ENCODE measurements at regions not wholly inside any gene's neighbourhood (a gene's known extent, or its start where the extent isn't known, plus 50 kb on each side); places are given as distances from the start of the nearest gene placed in this dataset.
"Not testable (repeated sequence)": the region's sequence is repeated elsewhere in the genome, so short reads cannot be mapped to it uniquely, and the experiment has no call there.

DNA sequence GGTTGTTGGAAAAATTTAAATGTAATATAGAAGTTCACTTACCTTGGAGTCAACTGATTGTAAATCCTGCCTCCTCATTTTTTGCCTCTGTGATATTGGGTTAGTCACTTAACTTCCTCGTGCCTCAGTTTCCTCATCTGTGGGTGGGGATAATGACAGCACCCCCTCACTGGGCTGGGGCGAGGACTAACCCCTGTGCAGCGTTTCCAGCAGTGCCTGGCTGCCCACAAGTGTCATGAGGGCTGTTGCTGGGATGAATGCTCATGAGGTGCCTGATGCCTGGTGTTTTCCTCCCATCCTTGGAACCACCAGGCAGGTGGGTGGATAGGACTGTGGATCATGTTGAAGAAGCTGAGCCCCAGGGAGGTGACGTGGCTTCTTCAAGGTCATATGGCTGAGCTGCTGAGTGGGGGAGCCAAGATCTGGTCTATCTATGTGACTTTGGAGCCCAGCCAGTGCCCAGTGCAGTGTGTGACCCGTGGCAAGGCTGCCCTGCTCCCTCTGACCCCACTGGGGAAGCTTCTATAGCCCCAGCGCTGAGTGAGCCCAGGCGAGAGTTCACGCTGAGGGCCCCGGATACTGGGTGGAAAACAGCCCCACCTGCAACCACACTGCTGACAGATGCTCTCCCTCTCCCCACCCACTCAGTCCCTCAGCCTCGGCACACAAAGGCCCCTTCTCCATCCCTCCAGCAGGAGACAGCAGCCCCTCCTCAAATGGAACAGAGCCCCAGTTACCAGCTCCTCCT is 446.0 kb downstream of the PTPRU start:
- no peak for DNase-seq

DNA sequence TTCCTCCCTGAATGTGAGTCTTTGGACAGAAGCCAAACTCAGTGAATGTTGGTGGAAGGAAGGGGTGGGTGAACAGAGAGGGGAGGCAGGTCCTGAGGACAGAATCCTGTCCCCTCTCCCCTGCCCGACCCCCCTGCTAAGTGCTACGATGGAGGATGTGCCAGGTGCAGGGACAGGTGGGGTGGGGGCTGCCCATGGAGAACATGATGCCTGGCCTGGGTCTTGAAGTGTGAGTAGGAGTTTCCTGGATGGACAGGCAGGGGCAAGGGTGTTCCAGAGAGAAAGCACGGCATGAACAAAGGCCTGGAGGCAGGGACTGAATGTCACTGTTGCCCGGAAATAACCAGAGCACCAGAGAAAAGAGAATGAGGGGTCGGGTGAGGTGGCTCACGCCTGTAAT is 445.1 kb downstream of the PTPRU start:
- not testable (repeated sequence) for DNase-seq

DNA sequence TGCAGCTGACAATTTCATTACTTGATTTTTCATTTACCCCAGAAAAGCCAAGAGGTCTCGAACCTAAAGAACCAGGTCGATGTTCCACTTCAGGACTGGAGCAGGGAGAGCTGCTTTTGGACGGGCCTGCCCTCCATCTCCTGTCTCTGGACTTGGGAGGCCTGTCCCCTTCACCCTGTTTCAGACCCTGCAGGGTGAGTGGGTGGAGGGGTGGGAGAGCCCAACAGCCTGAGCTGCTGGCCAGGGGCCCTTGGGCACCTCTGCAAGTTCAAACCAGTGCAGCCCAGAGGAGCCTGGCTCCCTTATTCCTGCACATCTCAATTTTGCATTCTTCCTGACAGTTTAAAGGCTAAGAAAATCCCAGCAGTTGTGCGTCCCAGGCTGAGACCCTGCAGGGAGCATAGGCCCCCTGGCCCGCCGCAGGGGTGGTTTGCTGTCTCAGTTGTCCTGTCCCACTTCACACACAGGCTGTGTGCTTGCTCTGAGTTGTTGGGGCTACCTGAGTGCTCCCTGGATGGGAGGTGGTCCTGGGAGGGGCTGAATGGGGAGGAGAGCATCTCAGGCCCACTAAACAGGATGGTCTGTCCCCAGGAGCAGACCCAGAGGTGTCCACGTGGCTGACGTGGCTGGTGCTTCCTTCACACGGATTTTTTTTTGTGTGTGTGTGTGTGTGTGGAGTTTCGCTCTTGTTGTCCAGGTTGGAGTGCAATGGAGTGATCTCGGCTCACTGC is 443.7 kb downstream of the PTPRU start:
- no peak for DNase-seq

DNA sequence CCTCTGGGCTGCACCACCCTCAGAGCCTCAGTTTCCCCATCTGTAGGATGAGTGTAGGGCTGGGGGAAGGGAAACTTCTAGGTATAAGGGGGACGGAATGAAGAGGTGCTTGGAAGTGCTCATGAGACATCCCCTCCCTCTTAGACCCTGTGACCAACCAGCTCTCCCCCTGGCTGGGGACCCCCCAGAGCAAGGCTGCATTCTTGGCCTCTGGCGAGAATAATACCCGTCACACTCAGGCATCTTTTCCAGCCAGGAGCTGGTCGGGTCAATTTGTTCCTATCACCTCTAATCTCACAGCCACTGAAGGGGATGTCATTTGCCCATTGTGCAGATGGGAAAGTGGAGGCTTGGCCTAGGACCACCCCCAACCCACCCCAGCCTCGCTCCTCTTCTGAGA is 443.0 kb downstream of the PTPRU start:
- DNase-seq = no peak

DNA sequence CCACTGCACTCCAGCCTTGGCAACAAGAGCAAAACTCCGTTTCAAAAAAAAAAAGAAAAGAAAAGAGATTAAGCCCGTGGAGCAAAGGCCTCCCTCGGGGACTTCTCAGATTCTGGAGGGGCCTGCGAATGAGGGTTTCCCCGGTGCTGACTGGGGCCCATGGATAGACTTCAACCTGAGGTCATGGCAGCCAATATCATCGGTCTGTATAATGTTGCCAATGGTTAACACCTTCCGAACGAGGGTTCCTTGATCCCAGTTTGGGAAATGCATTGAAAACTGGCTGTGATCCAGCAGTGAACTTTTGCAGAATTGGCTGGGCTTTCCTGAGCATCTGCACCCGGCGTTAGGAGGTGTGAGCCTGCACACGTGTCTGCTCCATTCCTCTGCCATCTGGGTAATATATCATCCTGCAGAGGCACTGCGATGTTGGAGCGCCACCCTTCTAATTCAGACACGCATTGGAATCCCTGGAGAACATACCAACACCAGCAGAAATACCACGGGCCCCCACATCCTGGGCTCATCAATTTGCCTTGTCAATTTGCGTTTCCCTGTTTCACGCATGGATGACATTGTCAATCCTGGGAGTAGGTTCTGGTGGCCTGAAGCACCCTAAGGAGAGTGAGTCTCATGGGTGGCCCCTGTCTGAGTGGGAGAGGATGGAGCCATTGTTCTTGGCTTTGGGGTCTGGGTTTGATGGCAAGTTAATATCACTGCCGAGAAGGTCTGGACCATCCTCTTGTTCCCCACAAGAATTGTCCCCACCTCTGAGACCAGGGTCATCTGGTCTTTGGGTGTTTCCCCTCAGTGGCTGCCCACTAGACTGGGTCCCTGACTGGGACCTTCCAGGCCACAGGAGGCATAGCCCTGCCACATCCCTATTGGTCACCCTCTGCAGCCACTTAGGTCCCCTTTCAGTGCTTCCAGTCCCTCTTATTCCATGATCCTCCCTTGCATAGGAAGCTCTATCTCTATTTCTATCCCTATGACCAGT is 441.0 kb downstream of the PTPRU start:
- DNase-seq = no peak

DNA sequence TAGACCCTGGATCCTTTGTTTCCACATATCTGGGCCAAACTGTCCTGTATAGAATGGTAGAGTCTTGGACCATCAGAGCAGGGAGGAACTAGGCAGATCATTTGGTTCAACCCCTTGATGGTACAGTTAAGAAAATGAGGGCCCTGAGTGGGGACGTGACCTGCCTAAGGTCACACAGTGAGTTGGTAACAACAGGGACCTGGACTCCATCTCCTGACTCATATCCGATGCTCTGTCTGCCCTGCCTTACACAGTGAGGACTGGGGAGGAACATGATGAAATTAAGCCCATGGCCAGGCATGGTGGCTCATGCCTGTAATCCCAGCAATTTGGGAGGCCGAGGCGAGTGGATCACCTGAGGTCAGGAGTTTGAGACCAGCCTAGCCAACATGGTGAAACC is 440.2 kb downstream of the PTPRU start:
- no peak for DNase-seq

DNA sequence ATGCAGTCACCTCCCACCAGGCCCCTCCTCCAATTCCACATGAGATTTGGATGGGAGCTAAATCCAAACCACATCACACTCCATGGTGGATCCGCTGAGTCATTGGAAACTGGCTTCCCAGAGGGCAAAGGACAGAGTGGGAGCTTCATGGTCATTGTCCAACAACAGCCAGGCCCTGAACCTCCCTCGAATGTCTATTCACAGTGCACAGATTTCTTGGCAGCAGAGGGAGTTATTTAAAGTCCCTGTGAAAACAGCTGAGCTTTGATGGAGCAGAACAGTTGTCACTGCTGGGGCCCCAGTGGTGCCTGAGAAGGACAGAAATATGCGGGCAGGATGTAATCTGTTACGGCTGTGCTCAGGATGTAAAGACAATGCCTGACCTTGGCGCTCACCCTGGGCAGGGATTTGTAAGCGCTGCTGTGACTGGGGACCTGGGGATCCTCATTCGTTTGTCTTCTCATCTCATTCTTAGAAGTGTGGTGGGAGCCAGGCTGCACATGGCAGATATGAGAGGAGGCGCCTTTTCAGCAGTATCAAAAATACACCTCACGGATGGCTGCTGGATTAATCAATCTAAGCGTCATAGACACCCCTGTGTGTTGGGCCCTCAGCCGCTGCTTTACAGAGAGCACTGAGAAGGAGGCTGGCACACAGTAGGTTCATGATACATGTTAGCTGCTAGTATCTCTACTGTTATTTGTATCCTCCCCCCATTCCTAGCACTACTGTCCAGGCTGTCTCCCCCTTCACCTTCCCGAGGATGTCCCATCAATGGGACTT is 439.4 kb downstream of the PTPRU start:
- no peak for DNase-seq

DNA sequence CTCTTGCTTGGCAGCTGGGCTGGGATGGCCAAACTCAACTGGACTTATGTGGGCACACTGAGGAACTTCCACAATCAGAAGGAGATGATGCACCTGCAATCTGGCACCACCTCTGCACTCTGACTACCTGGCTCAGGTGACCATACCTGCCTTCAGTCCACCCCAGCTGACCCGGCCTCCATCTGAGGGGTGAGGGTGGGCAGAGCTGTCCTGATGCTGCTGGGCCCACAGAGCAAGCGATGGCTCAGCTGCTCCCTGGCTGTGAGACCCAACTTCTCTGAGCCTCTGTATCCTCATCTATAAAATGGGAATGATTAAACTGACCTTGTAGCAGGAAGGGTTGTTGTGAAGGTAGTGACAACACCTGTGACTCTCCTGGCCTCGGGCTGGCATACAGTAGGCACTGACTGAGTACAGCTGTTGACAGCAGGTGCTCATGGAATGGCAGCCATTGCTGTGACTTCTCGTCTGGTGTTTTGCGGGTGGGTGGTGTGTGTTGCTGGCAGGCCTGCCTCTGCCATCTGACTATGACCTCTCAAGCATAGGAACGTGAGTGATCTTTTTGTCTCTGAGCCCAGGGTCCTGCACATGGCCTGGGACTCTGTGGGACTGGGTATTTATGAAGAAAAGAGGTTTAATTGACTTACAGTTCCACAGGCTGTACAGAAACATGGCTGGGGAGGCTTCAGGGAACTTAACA is 438.5 kb downstream of the PTPRU start:
- no peak for DNase-seq

DNA sequence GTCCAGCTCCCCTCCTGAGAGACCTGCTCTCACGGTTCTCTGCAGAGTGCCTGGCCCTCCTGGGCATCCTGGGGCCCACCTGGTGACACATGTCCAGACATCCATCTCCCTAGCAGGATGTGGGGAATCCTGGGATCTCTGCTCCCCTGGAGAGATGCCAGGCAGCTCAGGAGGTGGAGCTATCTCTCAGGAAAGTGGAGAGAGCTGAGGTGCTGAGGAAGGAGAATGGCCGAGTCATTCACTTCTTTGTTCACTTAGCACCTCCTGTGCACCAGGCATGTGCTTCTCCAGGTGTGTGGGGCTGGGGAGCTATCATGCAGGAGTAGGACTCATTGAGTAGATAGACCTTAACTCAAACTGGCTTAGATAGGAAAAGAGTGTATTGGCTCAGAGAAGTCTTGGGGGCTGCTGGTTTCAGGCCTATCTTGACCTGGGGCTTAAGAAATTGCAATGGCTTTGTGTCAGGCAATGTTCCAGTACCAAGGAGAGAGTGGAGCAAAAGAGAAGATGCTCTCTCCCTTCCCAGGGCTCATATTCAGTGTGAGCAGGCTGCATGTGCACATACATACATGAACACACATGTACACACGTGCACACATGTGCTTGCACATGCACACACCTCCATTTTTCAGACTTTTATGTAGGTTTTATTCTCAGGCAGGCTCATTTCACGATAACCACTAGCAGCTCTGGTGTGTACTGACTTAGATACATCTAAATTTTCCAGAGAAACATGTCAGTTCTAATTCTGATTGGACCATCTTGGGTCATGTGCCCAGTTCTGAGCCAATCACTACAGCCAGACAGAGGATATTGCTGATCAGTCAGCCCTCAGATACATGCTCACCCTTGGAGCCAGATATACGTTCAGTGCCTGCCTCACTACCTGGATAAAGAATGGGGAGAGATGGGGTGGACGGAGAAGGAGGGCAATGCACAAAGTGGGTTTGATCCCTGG is 437.6 kb downstream of the PTPRU start:
- no peak for DNase-seq

DNA sequence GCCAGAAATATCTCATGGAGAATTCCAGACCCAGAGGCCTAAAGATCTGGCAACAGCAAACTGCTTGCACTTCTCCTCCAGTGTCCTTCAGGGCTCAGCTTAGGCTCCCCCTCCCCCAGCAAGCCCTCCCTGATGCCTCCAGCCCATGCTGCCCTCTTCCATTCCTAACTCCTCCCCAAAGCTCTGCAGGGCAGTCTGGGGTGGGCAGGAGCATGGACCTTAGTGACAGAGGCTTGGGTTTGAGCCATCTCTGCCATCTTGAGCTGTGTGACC is 436.8 kb downstream of the PTPRU start:
- DNase-seq = no peak

DNA sequence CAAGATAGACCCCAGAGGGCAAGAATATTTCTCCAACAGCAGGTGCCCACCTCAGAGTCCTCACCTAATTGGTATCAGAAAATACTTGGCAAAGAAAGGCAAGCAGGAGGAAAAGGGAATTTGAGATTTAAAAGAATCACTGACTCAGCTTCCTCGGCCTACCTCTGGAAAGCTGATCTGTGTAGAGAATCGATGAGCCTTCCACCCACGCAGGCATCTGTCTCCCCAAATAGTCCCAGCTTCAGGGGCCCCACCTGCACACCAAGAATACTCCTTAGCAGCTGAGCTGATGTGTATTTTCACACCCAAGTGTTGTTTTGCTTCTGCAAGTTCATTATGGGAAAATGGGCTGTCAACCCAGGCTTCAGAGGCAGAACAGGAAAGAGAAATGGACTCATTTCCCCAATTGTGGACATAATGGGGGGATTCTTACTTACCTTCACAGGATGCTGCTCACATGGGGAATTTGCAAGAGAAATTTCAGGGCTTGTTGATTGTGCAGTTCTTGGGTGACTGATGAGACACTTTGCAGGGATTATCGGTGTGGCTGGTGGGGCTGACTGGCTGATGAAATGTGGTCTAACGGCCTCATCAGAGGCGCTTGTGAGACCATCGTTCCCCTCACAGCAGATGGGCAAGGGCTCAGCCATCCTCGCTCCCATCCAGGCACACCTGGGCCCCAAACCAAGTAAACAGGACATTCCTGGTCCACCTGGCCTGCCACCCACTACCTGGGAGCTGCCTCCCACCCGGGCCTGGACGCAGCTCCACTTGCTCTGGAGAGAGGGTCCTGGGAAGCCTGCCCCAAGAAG is 436.3 kb downstream of the PTPRU start:
- DNase-seq = no peak

DNA sequence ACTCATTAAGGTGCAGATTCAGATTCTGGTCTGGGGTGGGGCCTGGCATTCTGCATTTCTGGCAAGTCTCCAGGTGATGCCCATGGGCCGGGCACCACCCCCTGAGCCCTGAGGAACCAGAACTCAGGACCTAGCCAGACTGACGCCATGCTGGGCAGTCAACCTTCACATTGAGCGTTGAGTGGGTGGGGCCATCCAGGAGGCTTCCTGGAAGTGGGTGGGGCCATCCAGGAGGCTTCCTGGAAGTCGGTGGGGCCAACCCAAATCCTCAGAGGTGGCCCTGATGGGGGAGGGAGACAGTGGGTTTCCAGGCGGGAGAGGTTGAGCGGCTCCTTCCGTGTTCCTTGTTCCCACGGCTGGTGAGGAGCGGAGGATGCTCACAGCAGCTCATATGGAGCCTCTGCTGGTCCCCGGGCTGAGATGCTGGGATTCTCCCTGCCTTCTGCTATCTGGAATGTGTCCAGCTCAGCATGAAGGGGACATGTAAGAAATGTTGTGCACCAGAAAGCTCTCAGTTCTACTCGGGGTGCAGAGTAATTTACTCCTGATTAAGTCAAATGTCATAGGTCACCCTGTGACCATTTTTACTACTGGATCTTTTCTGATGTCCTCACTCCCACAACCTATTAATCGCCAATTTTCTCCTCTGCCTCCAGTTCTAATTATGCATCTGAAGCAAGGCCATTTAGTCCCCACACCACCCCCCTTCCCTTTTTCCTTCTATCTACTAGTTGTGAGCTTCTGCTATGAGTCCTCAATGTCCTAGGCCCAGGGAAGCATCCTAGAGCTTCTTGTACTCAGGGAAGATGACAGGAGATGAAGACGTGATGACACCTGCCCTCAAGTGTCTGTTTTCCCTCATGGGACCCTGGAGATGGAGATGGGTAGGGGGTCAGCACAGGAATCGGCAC is 435.4 kb downstream of the PTPRU start:
- DNase-seq = no peak

DNA sequence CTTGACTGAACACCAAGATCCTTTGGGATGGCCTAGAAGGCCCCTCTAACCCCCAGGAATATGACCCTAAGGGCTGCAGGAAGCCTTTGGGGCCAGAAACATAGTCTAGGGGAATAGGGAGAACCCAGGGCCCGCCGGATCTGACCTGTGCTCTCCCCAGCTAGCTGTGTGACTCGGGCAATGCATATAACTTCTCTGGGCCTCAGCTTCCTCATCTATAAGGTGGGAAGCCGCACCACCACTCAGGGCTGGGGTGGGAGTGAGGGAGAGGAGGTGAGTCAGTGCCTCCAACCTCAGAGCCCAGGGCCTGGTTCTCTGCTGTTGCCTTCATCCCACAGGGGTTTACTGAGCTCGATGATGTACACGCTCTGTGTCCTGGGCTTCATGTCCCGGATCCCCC is 434.4 kb downstream of the PTPRU start:
- DNase-seq = no peak

DNA sequence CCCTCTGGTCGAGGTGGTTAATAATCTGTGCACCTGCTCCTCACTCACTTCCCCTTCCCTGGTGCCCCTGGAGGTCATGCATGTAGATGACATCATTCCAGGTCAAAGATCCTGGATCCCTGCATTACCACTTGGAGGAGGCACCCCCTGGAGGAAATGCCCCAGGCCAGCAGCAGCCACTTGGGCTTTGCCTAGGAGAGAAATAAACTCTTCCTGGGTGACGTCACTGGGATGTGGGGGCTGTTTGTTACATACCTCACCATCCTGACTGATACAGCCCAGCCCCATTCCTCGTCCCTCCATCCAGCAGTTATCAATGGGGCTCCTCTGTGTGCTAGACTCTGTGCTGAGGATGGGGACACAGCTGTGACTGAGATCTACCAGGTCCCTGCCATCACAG is 433.6 kb downstream of the PTPRU start:
- no peak for DNase-seq

DNA sequence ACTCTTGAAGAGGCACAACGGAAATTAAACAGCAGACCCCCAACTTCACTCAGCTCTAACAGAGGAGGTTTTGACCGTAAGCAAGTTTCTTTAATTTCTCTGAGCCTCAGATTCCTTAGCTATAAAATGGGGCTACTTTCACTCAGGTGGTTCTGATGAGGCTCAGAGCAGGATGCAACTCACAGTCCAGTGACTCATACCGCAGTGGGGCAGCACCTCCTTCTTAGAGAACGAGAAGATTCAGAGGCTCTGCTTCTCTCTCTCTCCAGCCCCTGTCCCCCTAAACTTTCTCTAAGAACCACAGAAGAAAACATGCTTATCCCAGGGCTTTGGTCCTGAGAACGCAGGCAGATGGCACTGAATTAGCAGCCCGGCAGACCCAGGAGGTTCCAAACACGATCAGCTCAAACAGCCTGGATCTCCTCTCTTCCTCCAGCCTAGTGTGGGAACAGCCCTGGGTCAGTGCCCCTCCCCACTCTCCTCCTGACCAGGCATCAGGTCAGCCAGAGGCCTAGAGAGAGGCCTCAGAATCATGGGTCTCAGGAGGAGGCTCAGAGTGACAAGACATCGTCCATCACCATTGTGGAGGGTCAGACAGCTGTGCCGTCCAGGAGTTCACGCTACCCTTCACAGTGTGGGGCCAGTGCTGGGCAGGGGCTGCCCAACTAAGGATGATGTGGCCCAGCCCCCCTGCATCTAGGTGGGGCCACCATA is 433.0 kb downstream of the PTPRU start:
- DNase-seq = no peak

DNA sequence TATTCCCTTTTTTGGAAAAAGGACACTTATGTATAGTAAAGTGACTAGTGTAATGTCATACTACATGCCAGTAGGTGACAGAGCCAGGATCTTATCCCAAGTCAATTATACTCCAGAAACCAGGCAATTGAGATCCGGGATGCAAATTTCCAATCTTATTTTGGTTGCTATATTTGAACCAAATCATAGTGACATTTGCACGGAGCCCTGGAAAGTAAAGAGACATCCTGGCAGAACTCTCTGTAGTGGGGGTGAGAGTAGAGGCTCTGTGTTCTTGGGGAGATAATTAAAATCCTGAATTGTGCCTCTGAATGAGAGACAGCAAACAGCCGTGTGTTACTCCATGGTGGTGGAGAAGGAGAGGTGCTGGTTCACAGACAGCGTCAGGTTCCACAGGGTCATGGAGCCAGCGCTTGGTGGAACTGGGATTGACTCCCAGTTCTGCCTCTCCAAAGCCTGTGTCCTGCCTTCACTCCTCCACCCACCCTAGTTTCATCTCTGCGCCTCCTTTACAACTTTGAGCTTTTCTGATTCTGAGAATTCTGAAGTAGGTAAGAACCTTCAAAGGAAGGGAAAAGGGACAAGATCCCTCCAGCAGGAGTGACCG is 432.3 kb downstream of the PTPRU start:
- DNase-seq = no peak

DNA sequence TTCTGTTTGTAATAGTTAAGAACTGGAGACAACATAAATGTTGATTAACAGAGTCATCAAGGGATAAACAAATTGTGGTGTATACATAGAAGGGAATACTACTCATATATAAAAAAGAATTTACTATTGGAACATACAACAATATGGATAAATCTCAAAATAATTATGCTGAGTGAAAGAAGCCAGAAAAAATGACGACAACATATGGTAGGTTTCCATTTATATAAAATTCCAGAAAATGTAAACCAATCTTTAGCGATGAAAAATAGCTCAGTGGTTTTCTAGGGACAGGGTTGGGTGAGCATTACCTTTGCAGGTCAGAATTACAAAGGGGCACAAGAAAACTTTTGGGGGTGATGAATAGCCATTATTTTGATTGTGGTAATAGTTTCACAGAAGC is 431.6 kb downstream of the PTPRU start:
- no peak for DNase-seq

DNA sequence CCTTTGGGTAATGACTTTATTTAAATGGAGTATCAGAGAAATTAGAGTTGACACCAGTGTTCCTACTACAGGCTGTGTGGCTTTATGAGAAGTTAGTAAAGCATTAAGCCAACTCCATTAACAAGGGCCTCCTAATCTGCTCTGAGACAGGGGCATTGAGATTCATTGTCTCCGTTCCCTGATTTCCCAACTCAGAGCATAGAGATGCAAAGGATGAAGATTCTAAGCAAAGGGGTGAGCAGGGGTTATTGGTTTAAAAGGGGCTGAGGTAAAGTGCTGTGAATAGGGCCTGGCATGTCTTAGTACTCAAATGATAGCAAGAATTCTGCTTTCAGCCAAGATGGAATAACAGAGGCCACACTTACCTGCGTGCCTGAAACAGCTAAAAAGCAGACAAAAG is 428.4 kb downstream of the PTPRU start:
- no peak for DNase-seq
